SK-N-SH (cell line): ENCODE measurements at regions not wholly inside any gene's neighbourhood (a gene's known extent, or its start where the extent isn't known, plus 50 kb on each side); places are given as distances from the start of the nearest gene placed in this dataset.

Source experiments
- CTCF ChIA-PET: fragments of 300-600, 350-600 bp; formaldehyde crosslinking; extraction: SDS; loops from one replicate; lab custom pipeline; 2021; lab: Yijun Ruan, JAX
- POLR2A ChIA-PET: fragments of 350-600 bp; sonication (Branson Sonifier 250); formaldehyde crosslinking; extraction: SDS; loops from one replicate; lab custom pipeline; 2020; ENCODE audit warnings: antibody characterized with exemption, inconsistent platforms; lab: Yijun Ruan, JAX
- DNase-seq: peaks from one replicate; pipeline ENCODE4 v3.0.0; 2012
- H2AFZ ChIP-seq: fragments of 200-600 bp; sonication (generic); 2 replicates; pipeline ENCODE4 v1.8.1; 2016; ENCODE audit warnings: antibody characterized with exemption, mild to moderate bottlenecking, low read depth
- H3F3A ChIP-seq: fragments of 200-600 bp; sonication (generic); replicated peaks from 2 replicates; pipeline ENCODE3; 2016; ENCODE audit warnings: antibody characterized with exemption, mild to moderate bottlenecking; ENCODE audit not compliant: insufficient read depth
- H3K27ac ChIP-seq, 2 experiments: fragments of 200-500 bp in 1 of 2; fragments of 200-600 bp in 1 of 2; sonication (Bioruptor generic) in 1 of 2; sonication (generic), shearing (Covaris generic) in 1 of 2; 2 replicates each; pipeline versions ENCODE4 v1.5.1 to v1.6.1; 2014 to 2016; ENCODE audit warnings: low read depth in 2 of 2, inconsistent platforms in 1 of 2, low read length in 1 of 2, mild to moderate bottlenecking in 1 of 2, mixed read lengths in 1 of 2
- H3K27me3 ChIP-seq: fragments of 200-600 bp; sonication (generic), shearing (Covaris generic); 2 replicates; pipeline ENCODE4 v1.6.1; 2016; ENCODE audit warnings: mixed run types; ENCODE audit not compliant: insufficient read depth
- H3K36me3 ChIP-seq, 2 experiments: fragments of 200-500 bp in 1 of 2; fragments of 200-600 bp in 1 of 2; sonication (Bioruptor generic) in 1 of 2; sonication (generic) in 1 of 2; replicated peaks in 1 of 2; 2 replicates each; pipeline versions ENCODE3 to v1.5.1; 2014 to 2016; ENCODE audit warnings: low read length in 1 of 2, mild to moderate bottlenecking in 1 of 2; ENCODE audit not compliant: insufficient read depth in 2 of 2, control insufficient read depth in 1 of 2
- H3K4me1 ChIP-seq, 2 experiments: fragments of 200-500 bp in 1 of 2; fragments of 200-600 bp in 1 of 2; sonication (Bioruptor generic) in 1 of 2; sonication (generic), shearing (Covaris generic) in 1 of 2; 2 replicates each; pipeline versions ENCODE4 v1.5.1 to v1.6.1; 2014 to 2016; ENCODE audit warnings: low read depth in 1 of 2, low read length in 1 of 2, mixed run types in 1 of 2; ENCODE audit not compliant: insufficient read depth in 2 of 2, control insufficient read depth in 1 of 2
- H3K4me2 ChIP-seq: fragments of 200-600 bp; sonication (generic), shearing (Covaris generic); 2 replicates; pipeline ENCODE4 v1.6.1; 2017; ENCODE audit warnings: mixed run types
- H3K4me3 ChIP-seq, 2 experiments: fragments of 200-500 bp in 1 of 2; fragments of 200-600 bp in 1 of 2; sonication (Bioruptor generic) in 1 of 2; sonication (generic), shearing (Covaris generic) in 1 of 2; 2 replicates each; pipeline versions ENCODE4 v1.5.1 to v1.8.1; 2014 to 2016; ENCODE audit warnings: low read depth in 2 of 2, inconsistent platforms in 1 of 2, low read length in 1 of 2, mild to moderate bottlenecking in 1 of 2, mixed read lengths in 1 of 2, moderate library complexity in 1 of 2
- H3K79me2 ChIP-seq: fragments of 200-600 bp; sonication (generic); 2 replicates; pipeline ENCODE4 v1.8.1; 2017; ENCODE audit warnings: mild to moderate bottlenecking; ENCODE audit not compliant: insufficient read depth
- H3K9ac ChIP-seq: fragments of 200-600 bp; sonication (generic); 2 replicates; pipeline ENCODE4 v1.6.1; 2017; ENCODE audit warnings: mixed run types
- H3K9me2 ChIP-seq: fragments of 200-600 bp; sonication (generic); 2 replicates; pipeline ENCODE4 v1.6.1; 2017; ENCODE audit warnings: mixed run types
- H3K9me3 ChIP-seq: fragments of 200-600 bp; sonication (generic); 2 replicates; pipeline ENCODE4 v1.6.1; 2017; ENCODE audit warnings: mixed run types, mild to moderate bottlenecking, moderate library complexity
- H4K20me1 ChIP-seq: fragments of 200-600 bp; sonication (generic); 2 replicates; pipeline ENCODE4 v1.6.1; 2017; ENCODE audit warnings: mild to moderate bottlenecking, mixed run types; ENCODE audit not compliant: insufficient read depth
- CHD2 ChIP-seq: fragments of 150-350 bp; IDR thresholded peaks from 2 replicates; pipeline ENCODE4 v1.6.1; 2018; ENCODE audit warnings: low read length; ENCODE audit not compliant: partially characterized antibody
- CTCF ChIP-seq: fragments of 200-600 bp; sonication (generic); IDR thresholded peaks from 2 replicates; pipeline ENCODE4 v1.6.1; 2017; ENCODE audit warnings: antibody characterized with exemption, mild to moderate bottlenecking, moderate library complexity
- ELF1 ChIP-seq: IDR thresholded peaks from 2 replicates; pipeline ENCODE4 v1.4.0; 2012
- EZH2phosphoT487 ChIP-seq: fragments of 200-600 bp; sonication (generic); IDR thresholded peaks from 2 replicates; pipeline ENCODE4 v1.6.1; 2017; ENCODE audit warnings: low read depth, mixed run types, mild to moderate bottlenecking, antibody characterized with exemption, moderate library complexity, borderline replicate concordance
- FOXM1 ChIP-seq: IDR thresholded peaks from 2 replicates; pipeline ENCODE4 v1.4.0; 2012; ENCODE audit warnings: low read depth, mild to moderate bottlenecking
- GABPA ChIP-seq: IDR thresholded peaks from 2 replicates; pipeline ENCODE4 v1.4.0; 2012; ENCODE audit warnings: low read depth, mild to moderate bottlenecking
- GATA2 ChIP-seq: sonication (generic); formaldehyde crosslinking; IDR thresholded peaks from 2 replicates; pipeline ENCODE4 v1.5.0; 2020; ENCODE audit warnings: mild to moderate bottlenecking, missing genetic modification reagents
- IRF3 ChIP-seq: fragments of 150-350 bp; IDR thresholded peaks from 2 replicates; pipeline ENCODE4 v1.6.1; 2016; ENCODE audit warnings: mild to moderate bottlenecking, low read depth, low read length
- JUND ChIP-seq: IDR thresholded peaks from 2 replicates; pipeline ENCODE4 v1.4.0; 2012
- MAX ChIP-seq: IDR thresholded peaks from 2 replicates; pipeline ENCODE4 v1.4.0; 2012; ENCODE audit warnings: low read depth
- MEF2A ChIP-seq: IDR thresholded peaks from 2 replicates; pipeline ENCODE4 v1.4.0; 2012; ENCODE audit warnings: low read depth, borderline replicate concordance
- NFIC ChIP-seq: IDR thresholded peaks from 2 replicates; pipeline ENCODE4 v1.4.0; 2012; ENCODE audit warnings: borderline replicate concordance
- POLR2AphosphoS5 ChIP-seq: IDR thresholded peaks from 2 replicates; pipeline ENCODE4 v1.6.1; 2012; ENCODE audit warnings: low read depth, low read length
- RAD21 ChIP-seq: IDR thresholded peaks from 2 replicates; pipeline ENCODE4 v1.6.1; 2012; ENCODE audit warnings: mild to moderate bottlenecking, low read length
- RCOR1 ChIP-seq: fragments of 150-350 bp; IDR thresholded peaks from 2 replicates; pipeline ENCODE4 v1.6.1; 2017; ENCODE audit warnings: antibody characterized with exemption, low read length
- RFX5 ChIP-seq: IDR thresholded peaks from 2 replicates; pipeline ENCODE4 v1.6.1; 2012; ENCODE audit warnings: mild to moderate bottlenecking, improper control_type of control experiment, low read length
- RXRA ChIP-seq: IDR thresholded peaks from 2 replicates; pipeline ENCODE4 v1.4.0; 2012; ENCODE audit warnings: low read depth, mild to moderate bottlenecking, borderline replicate concordance
- SIN3A ChIP-seq: IDR thresholded peaks from 2 replicates; pipeline ENCODE4 v1.6.1; 2012; ENCODE audit warnings: low read depth, mild to moderate bottlenecking, low read length, moderate library complexity, borderline replicate concordance
- TAF1 ChIP-seq: IDR thresholded peaks from 2 replicates; pipeline ENCODE4 v1.6.1; 2012; ENCODE audit warnings: low read depth, mild to moderate bottlenecking, low read length, moderate library complexity, borderline replicate concordance
- TCF12 ChIP-seq: IDR thresholded peaks from 2 replicates; pipeline ENCODE4 v1.4.0; 2012
- TEAD4 ChIP-seq: IDR thresholded peaks from 2 replicates; pipeline ENCODE4 v1.4.0; 2012; ENCODE audit warnings: mild to moderate bottlenecking, borderline replicate concordance; ENCODE audit not compliant: insufficient read depth
- USF1 ChIP-seq: IDR thresholded peaks from 2 replicates; pipeline ENCODE4 v1.4.0; 2012; ENCODE audit warnings: low read depth, borderline replicate concordance
- USF2 ChIP-seq: fragments of 150-350 bp; IDR thresholded peaks from 2 replicates; pipeline ENCODE4 v1.6.1; 2017; ENCODE audit warnings: antibody characterized with exemption, low read length, low read depth, borderline replicate concordance
- YY1 ChIP-seq: IDR thresholded peaks from 2 replicates; pipeline ENCODE4 v1.4.0; 2012; ENCODE audit warnings: low read depth, mild to moderate bottlenecking
- WGBS: methylation state at CpG from one replicate; pipeline ENCODE4 v1.1.6; 2017; ENCODE audit warnings: low lambda C conversion rate; 5-methylcytosine and 5-hydroxymethylcytosine counted together

GRCh38 chr4:110268352-110268751 is 69.9 kb upstream of the ELOVL6 start:
- Histone ChIP-seq H3K27me3 (no peaks in the 10 kb centered on the region), H3K9ac (no peak overlapping the region), H3F3A (peaks cover 4% of the 10 kb centered on the region), H3K36me3 (no peaks in the 10 kb centered on the region), H2AFZ (no peak overlapping the region), H3K4me1 (no peaks in the 10 kb centered on the region), H3K9me2 (no peaks in the 10 kb centered on the region), H3K4me2 (no peak overlapping the region), H3K9me3 (no peaks in the 10 kb centered on the region), H4K20me1 (no peaks in the 10 kb centered on the region), H3K79me2 (no peaks in the 10 kb centered on the region), H3K4me3 (no peak overlapping the region), H3K27ac (no peak overlapping the region)
- CTCF ChIA-PET, result no interaction called here
- no peak for TF ChIP-seq ELF1
- TF ChIP-seq MAX, result no peak
- TF ChIP-seq USF1, result no peak
- no peak for TF ChIP-seq CTCF
- no peak for TF ChIP-seq RXRA
- no peak for TF ChIP-seq MEF2A
- TF ChIP-seq RFX5, result no peak
- no peak for DNase-seq
- POLR2A ChIA-PET, result no interaction called here
- WGBS, result 71% methylated on average over 2 of the region's 2 CpGs

GRCh38 chr4:110266136-110266535 is 67.7 kb upstream of the ELOVL6 start:
- CTCF ChIA-PET, result interaction anchor here (0.7 kb wide), 1 partner anchor 14 kb away, joined by 3 read pairs; no protein-coding TSS in a partner anchor
- WGBS, result 25% methylated on average over 1 of the region's 1 CpG
- no peak overlapping the region for H3K27ac ChIP-seq
- no peaks in the 10 kb centered on the region for H3K36me3 ChIP-seq
- H3K4me1 ChIP-seq, result no peaks in the 10 kb centered on the region
- POLR2A ChIA-PET, result no interaction called here
- no peak overlapping the region for H3K4me3 ChIP-seq
- no peaks in the 10 kb centered on the region for H3K79me2 ChIP-seq
- H3K4me2 ChIP-seq, result no peak overlapping the region
- no peak for TF ChIP-seq TAF1
- no peak for TF ChIP-seq TEAD4
- no peak for TF ChIP-seq POLR2AphosphoS5
- TF ChIP-seq TCF12, result no peak
- TF ChIP-seq RCOR1, result no peak
- TF ChIP-seq SIN3A, result no peak
- TF ChIP-seq EZH2phosphoT487, result no peak
- TF ChIP-seq GATA2 (CRISPR knock-in tag), result no peak
- no peak for TF ChIP-seq FOXM1
- TF ChIP-seq YY1, result no peak
- TF ChIP-seq CTCF, result no peak
- no peak for TF ChIP-seq IRF3
- TF ChIP-seq GABPA, result no peak
- no peak for TF ChIP-seq USF2
- no peak for TF ChIP-seq CHD2
- no peak for TF ChIP-seq NFIC
- no peak for TF ChIP-seq MEF2A
- TF ChIP-seq RAD21, result no peak
- no peak for TF ChIP-seq ELF1
- no peak for TF ChIP-seq JUND
- TF ChIP-seq, all 33 proteins: peak for 0
- no peak for DNase-seq
- Histone ChIP-seq H4K20me1 (no peaks in the 10 kb centered on the region), H3K9ac (no peak overlapping the region), H3K9me2 (no peaks in the 10 kb centered on the region), H3K9me3 (no peaks in the 10 kb centered on the region), H3F3A (peaks cover 4% of the 10 kb centered on the region), H2AFZ (no peak overlapping the region), H3K27me3 (no peaks in the 10 kb centered on the region)
